MV-4-11 (cell line): ENCODE measurements at regions not wholly inside any gene's neighbourhood (a gene's known extent, or its start where the extent isn't known, plus 50 kb on each side); places are given as distances from the start of the nearest gene placed in this dataset.

ENCODE experiments used
- DNase-seq: peaks from one replicate; lab custom pipeline; 2025; lab: John Stamatoyannopoulos, UW

DNA sequence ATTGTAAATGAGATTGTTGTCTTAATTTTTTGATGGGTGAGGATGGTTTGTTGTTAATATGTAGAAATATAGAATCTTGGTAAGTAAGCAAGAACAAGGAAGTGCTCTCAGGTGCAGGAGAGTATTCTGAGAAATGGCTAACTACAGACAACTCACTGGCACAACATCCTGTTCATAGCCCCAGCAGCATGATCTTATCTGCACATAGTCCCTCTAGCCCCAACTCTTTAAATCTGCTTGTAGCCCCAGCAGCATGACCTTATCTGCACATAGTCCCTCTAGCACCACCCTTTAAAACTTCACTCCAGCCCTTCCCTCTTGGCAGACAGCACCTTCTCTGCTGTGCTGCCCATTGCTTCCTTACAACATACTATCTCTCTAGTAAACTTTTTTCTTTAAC is 1957.1 kb upstream of the ADGRL3 start:
- DNase-seq, result no peak

DNA sequence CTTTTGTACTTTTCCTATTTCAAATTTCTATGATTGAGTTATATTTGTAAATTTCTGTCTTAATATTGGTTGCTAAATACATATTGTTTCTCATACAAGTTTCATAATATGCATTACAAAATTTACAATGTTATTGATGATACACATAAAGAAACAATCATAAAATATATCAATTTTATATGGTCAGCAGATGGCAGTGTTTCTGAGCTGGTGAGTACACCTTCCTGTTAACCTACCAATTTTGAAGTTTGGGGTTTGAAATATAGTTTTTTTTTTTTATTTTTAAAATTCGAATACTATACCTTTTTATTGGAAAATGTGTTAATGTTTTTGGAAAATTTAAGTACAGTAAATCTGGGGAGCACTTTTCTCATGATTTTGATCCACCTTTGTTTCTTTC is 1953.1 kb upstream of the ADGRL3 start:
- DNase-seq, result no peak

- no peak for DNase-seq
Measured at GRCh38 chr4:59248313-59248712, 1951.8 kb upstream of the ADGRL3 start.

- no peak for DNase-seq
Measured at GRCh38 chr4:59249110-59249509, 1951.0 kb upstream of the ADGRL3 start.

DNA sequence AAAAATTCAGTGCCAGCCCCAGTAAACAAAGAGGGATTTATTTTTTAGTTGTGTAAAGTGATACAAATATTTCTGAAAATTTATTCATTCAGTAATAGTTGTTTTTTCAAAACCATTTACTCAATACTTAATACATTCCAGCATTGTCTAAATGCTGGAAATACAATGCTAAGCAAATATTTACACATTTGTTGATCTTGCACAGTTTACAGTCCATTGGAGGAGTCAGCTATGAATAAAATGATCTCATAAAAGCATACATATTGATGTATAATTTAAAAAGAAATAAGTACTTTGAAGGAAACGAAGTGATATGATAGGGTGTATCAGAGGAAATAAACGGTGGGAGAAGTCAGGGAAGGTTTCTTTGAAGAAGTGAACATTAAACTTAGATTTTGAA is 1942.1 kb upstream of the ADGRL3 start:
- DNase-seq, result no peak

DNA sequence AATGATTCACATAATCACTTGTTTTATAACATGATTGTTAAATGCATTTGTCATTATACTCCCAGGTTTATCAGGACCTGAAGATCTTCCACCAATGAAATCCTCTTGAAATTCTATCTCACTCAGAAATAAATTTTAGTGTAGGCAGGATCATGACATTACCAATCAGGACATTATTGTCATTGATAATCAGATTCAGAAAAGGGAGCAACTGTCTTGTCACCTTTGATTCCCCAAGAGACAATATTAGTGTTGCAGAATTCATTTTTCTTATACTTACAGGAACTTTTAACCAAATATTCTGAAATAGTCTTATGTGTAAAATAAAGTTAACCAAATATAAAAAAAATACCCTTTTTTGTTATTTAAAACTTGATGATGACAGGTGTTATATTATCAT is 1892.5 kb upstream of the ADGRL3 start:
- DNase-seq, result no peak

GRCh38 chr4:59314637-59315036 is 1885.5 kb upstream of the ADGRL3 start:
- DNase-seq, result no peak

GRCh38 chr4:59339631-59340030 is 1860.5 kb upstream of the ADGRL3 start:
- DNase-seq, result no peak

DNA sequence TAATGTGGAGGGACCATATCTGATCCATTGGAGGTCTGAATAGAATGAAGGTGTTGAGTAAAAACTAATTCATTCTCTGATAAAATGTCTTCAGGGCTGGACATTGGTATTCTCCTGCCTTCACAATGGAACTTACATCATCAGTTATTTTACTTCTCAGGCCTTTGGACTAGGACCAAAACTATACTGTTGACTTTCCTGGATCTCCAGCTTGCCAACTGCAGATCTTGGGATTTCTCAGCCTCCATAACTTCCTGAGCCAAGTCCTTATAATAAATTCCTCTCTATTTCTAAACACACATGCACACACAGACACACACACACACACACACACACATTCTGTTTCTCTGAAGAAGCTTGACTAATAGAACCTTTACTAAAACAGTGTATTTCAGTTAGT is 1858.6 kb upstream of the ADGRL3 start:
- DNase-seq, result no peak

DNA sequence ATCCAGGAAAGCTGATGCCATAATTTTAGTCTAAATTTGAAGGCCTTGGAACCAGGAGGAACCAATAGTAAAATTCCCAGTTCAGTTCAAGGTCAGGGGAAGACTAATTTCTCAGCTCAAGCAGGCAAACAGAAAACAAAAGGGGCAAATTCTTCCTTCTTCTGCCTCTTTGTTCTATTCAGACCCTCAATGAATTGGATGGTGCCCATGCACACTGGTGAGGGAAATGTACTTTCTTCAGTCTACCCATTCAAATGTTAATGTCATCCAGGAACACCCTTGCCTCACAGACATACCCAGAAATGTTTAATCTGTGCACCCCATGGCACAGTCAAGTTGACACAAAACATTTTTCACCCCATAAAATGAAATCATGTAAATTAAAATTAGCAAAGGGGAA is 1851.2 kb upstream of the ADGRL3 start:
- no peak for DNase-seq

- no peak for DNase-seq
Measured at GRCh38 chr4:59369229-59369628, 1830.9 kb upstream of the ADGRL3 start.

DNA sequence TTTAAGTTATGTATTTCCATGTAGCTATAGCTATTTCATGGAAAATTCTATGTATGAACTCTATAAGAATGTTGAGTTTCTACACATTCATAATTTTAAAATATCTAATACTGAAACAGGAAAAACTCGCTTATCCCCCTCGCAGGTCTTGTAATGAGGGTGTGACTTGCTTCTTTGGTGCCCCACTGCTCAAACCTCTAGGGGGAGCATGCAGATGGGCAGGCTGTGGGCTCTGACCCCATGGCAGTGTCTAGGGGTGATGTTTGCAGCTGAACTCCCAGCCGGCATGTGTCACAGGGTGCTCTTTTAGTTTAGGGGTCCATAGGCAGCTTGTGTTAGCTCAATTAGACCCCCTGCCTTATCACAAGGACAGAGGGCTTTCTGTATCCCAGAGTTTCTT is 1825.7 kb upstream of the ADGRL3 start:
- DNase-seq, result no peak

GRCh38 chr4:59380841-59381366 is 1819.2 kb upstream of the ADGRL3 start:
- no peak for DNase-seq

DNA sequence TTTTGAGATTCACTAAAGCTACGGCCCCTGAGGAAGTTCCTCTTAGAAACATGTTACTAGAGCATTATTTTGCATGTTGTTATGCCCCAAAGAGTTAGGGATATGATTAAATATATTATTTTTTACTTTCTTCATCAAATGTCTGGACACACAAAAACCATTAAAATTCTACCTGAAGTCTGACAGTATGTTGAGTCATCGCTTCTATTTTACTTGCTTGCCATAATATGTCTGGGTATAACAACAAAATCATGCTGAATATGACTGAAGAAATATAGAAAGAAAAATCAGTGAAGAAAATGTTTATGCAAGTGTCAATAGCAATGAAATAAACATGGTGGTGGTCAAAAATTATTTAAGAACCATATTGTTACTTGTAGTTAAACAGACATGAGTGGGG is 1818.5 kb upstream of the ADGRL3 start:
- DNase-seq, result no peak

- DNase-seq, result no peak
Measured at GRCh38 chr4:59387759-59388758, 1812.1 kb upstream of the ADGRL3 start.

- no peak for DNase-seq
Measured at GRCh38 chr4:59393780-59394179, 1806.3 kb upstream of the ADGRL3 start.

DNA sequence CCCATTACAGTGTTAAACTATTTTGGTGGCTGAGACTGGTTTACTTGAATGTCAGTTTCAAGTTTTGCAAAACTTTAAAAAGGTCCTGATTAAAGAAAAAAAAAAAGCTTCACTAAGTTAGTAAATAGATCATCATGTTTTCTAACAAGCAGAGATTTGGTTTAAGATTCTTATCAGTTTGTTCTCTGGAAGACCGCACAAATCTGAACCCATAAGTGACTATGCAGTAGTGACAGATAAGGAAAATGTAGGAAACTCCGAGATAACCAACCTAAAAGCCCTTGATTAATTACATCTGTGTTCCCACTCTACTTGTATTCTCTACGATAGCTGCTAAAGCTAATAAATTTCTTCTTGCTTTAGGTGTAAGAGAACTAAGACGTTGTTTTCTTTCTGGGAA is 1799.8 kb upstream of the ADGRL3 start:
- no peak for DNase-seq

DNA sequence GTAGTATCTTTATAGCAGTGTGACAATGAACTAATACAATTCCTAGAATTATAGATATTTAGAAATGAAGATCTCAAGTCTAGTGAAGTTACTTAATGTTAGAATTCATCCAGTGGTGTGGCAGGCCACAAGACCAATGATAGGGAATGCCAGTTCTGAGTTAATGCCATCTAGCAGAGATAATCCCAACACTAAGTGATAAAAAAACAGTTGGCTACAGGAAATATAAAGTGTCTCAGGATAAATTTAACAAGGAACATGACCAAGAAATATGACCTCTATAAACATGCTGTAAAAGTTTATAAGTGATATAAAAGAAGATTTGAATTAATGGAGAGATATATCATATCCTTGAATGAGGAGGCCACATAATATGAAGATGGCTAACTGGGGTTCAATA is 1790.5 kb upstream of the ADGRL3 start:
- DNase-seq, result no peak

GRCh38 chr4:59412739-59413138 is 1787.4 kb upstream of the ADGRL3 start:
- no peak for DNase-seq

GRCh38 chr4:59455751-59456150 is 1744.4 kb upstream of the ADGRL3 start:
- DNase-seq, result no peak

GRCh38 chr4:59457576-59457975 is 1742.5 kb upstream of the ADGRL3 start:
- no peak for DNase-seq

DNA sequence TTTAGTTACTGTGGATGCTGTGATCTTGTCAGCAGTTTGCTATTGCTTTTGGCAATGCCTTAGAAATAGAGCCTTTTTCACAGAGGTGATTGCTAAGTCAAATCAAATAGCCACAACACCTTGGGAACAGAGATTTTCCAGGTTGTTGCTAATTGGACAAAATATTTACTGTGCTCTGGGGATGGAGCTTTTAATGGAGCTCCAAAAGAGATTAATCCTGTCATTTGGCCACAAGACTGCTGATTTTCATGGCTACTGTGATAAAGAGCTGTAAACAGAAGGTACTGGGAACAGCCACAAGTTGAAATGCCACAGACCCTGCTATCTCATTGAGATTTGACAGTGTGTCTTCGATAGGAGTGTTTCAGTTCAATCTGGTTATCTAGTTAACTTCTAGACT is 1715.2 kb upstream of the ADGRL3 start:
- no peak for DNase-seq

GRCh38 chr4:59500103-59500502 is 1700.0 kb upstream of the ADGRL3 start:
- DNase-seq, result no peak

DNA sequence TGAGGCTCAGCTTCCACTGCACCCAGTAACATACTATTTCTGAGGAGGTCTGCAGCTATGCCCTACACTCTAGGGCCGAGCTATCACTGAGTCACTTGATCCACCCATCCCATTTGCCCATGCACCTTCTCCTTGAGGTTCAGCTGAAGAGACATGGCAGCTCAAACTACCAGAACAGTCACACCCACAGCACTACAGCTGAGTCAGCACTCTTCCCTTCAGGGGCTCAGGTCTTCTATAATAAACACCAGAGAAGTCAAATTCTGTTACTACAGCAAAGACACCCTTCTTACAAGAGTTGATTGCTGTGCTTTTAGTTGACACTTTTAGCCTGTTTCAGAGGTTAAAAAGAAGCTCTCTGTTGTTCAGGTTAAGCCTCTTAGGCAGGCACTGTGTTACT is 1696.4 kb upstream of the ADGRL3 start:
- DNase-seq, result no peak
